ENCODE measurements at regions not wholly inside any gene's neighbourhood (a gene's known extent, or its start where the extent isn't known, plus 50 kb on each side); places are given as distances from the start of the nearest gene placed in this dataset.

DNA sequence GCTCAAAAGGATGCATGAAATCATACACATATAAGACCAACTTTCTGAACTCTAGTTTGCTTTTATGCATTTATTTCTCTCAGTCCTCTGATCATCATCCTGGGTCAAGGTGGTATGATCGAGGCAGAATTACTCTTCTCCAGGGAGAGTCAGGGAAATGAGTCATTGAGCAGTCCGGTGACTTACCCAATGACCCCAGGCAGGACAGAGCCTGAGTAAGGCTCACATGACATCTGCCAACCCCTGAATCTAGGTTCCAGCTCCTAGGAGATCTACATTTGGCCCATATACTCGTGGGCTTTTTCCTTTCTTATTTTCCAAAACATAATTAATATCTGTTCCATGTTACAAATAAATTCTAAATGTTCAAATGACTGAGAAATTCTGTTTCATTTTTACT, 502.3 kb downstream of the FOXO1 start:
- H3K27me3 ChIP-seq (replicated peaks in 1 of 7) = no peaks in the 10 kb centered on the region
- no peaks in the 10 kb centered on the region for H3K36me3 ChIP-seq
- H3K4me3 ChIP-seq = no peak overlapping the region
- WGBS, 5 donors = 55 to 83% (median 66%) methylated on average over 3 of the region's 3 CpGs
- DNase-seq = no peak
- H3K9me3 ChIP-seq = no peaks in the 10 kb centered on the region
- intact Hi-C loops (cut with DNase I; ENCODE audit: low total_unique reads) = no loop called here
- no peak overlapping the region for H3K27ac ChIP-seq
- TF ChIP-seq POLR2AphosphoS5 (IDR thresholded peaks at IDR 0.05) = no peak
- TF ChIP-seq, protein P1, sequence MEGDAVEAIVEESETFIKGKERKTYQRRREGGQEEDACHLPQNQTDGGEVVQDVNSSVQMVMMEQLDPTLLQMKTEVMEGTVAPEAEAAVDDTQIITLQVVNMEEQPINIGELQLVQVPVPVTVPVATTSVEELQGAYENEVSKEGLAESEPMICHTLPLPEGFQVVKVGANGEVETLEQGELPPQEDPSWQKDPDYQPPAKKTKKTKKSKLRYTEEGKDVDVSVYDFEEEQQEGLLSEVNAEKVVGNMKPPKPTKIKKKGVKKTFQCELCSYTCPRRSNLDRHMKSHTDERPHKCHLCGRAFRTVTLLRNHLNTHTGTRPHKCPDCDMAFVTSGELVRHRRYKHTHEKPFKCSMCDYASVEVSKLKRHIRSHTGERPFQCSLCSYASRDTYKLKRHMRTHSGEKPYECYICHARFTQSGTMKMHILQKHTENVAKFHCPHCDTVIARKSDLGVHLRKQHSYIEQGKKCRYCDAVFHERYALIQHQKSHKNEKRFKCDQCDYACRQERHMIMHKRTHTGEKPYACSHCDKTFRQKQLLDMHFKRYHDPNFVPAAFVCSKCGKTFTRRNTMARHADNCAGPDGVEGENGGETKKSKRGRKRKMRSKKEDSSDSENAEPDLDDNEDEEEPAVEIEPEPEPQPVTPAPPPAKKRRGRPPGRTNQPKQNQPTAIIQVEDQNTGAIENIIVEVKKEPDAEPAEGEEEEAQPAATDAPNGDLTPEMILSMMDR (IDR thresholded peaks at IDR 0.05 in 8 of 11, conservative IDR thresholded peaks at IDR 0.05 in 3 of 11) = no peak
- TF ChIP-seq POLR2A (IDR thresholded peaks at IDR 0.05) = no peak
- no peaks in the 10 kb centered on the region for H3K4me1 ChIP-seq

DNA sequence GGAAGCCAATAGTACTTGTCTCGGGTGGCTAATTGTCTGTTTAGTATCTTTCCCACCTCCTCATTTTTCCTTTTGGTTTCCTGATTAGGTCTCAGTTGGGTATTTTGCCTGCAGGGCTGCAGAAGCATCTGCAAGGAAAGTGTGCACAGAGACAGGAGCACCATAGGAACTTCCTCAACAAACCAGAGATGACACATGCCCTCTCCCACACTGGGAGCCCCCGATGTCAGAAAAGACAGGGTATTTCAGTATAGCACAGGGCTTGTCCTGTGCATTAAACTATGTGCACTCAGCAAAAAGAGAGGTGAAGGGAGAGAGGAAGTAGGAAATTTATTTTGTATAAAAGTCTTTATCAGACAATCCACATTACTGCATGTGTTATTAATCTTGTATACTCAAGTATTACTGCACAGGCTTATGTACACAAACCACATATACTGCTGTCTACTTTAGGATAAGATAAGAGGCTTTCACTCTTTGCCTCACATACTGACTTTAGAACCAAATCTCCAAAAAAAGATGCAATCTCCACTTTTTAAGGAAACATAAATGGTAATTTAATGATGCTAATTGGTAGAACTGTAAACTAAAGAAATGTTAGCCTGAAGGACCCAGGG, 501.0 kb downstream of the FOXO1 start:
- H3K9me3 ChIP-seq = no peaks in the 10 kb centered on the region
- intact Hi-C loops (cut with DNase I; ENCODE audit: low total_unique reads) = no loop called here
- no peaks in the 10 kb centered on the region for H3K4me1 ChIP-seq
- TF ChIP-seq POLR2A (IDR thresholded peaks at IDR 0.05) = no peak
- H3K27me3 ChIP-seq (replicated peaks in 1 of 7) = no peaks in the 10 kb centered on the region
- WGBS, 5 donors = 36 to 44% (median 39%) methylated on average over 2 of the region's 2 CpGs
- H3K4me3 ChIP-seq = no peak overlapping the region
- H3K27ac ChIP-seq = no peak overlapping the region
- no peaks in the 10 kb centered on the region for H3K36me3 ChIP-seq
- DNase-seq = no peak

DNA sequence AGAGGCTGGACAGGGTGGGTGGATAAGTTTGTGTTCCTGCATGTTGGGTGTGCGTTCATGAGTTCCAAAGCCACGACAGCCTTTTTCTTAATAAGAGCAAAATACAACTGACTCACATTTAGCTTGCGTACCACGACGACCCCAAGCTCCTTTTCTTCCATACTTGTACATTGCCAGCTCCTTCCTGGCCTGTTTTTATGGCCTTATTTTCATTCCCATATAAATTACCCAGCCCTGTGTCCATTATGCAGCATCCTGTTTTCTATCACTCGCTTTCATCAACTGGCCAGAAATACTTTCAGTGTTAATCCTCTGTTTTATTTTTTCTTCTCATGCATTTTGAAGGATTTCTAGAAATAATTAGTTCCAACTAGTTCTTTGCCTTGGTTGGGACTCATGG, 499.1 kb downstream of the FOXO1 start:
- Histone ChIP-seq H3K36me3 (no peaks in the 10 kb centered on the region), H3K9me3 (no peaks in the 10 kb centered on the region), H3K27ac (no peak overlapping the region), H3K4me1 (no peaks in the 10 kb centered on the region), H3K4me3 (no peak overlapping the region), H3K27me3 (replicated peaks in 1 of 7) (peaks cover 0 to 7% (median 5%) of the 10 kb centered on the region in 7 donors)
- intact Hi-C loops (cut with DNase I; ENCODE audit: low total_unique reads) = no loop called here
- no peak for DNase-seq
- WGBS, 5 donors = 90 to 96% (median 94%) methylated on average over 6 of the region's 6 CpGs
- TF ChIP-seq, protein P1 (IDR thresholded peaks at IDR 0.05 in 8 of 11, conservative IDR thresholded peaks at IDR 0.05 in 3 of 11) = no peak
- no peak for TF ChIP-seq POLR2AphosphoS5 (IDR thresholded peaks at IDR 0.05)
- TF ChIP-seq POLR2A (IDR thresholded peaks at IDR 0.05) = no peak

DNA sequence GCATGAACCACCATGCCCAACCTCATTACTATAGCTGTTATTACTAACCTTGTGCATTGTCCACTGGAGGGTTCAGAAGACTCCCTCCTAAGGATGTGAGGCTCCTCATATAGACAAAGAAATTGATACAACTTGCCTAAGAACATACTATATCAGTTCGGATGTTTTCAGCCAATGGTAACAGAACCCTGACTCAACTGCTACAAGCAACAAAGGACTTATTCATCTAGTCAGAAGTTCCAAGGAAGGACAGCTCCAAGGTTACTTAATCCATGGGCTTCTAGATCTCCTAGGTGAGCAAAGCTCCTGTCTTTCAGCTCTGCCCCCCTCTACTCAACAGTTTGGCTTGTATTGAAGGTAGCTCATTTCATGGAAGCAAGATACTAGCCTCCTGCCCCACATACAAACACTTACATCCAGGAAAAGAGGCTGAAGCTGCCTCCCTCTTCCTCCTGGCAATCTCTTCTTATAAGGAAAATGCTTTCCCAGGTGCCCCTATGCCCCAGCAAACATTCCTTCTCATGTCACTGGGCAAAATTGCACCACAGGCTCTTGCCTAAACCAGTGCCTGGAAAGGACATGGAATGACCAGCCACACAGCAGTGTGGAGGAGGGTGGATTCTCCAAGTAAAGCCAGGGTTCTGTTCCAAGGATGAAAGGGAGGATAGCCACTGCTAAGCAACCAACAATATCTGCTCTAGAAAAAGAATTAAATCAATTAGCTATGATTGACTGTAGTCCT, 497.8 kb downstream of the FOXO1 start:
- Histone ChIP-seq H3K27ac (no peak overlapping the region), H3K4me1 (no peaks in the 10 kb centered on the region), H3K27me3 (replicated peaks in 1 of 7) (peaks cover 0 to 13% (median 7%) of the 10 kb centered on the region in 7 donors), H3K4me3 (no peak overlapping the region), H3K36me3 (no peaks in the 10 kb centered on the region), H3K9me3 (no peaks in the 10 kb centered on the region)
- intact Hi-C loops (cut with DNase I; ENCODE audit: low total_unique reads) = no loop called here
- 83 to 100% (median 94%) methylated on average over 1 of the region's 1 CpG for WGBS, 5 donors
- no peak for DNase-seq
- TF ChIP-seq POLR2A (IDR thresholded peaks at IDR 0.05) (no peak), POLR2AphosphoS5 (IDR thresholded peaks at IDR 0.05) (no peak)
- TF ChIP-seq, protein P1 (IDR thresholded peaks at IDR 0.05 in 8 of 11, conservative IDR thresholded peaks at IDR 0.05 in 3 of 11) = no peak
